Left ventricle myocardium superior (tissue), 1 donor: ENCODE measurements at regions not wholly inside any gene's neighbourhood (a gene's known extent, or its start where the extent isn't known, plus 50 kb on each side); places are given as distances from the start of the nearest gene placed in this dataset.

ENCODE experiments used
- ATAC-seq: fragments of 200-7000 bp; cut with Tn5 transposase; one replicate; pipeline ENCODE4 v1.9.1; 2020; ENCODE audit warnings: mild to moderate bottlenecking, moderate library complexity
- DNase-seq: peaks from one replicate; pipeline ENCODE4 v3.0.0-alpha.2; 2020
- intact Hi-C: fragments of 100-400 bp; cut with micrococcal nuclease; formaldehyde crosslinking; loops from one replicate; pipeline ENCODE4 v1.11.0; 2022
- donor health status: DM: no; HTN: yes; CAD: no; lungs with severe emphysema.

DNA sequence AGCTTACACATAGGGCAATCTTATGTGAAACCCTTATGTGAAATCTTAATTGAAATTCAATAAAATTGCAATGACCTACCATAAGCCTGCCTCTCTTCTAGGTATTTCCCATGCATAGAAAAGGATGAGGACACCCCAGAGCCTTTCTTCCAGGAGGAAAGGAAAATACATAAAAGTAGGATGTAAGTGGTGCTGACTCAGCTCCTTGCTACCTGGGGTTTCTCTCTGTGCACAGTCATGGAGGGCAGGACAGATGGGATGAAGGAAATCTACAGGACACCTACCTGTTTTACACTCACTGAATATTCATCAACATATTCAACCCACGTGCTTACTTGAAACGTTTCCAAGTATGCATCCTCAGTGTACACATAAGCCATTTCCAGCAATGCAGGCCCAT, 1299.2 kb upstream of the SLC10A2 start:
- no peak for DNase-seq
- no peak for ATAC-seq
- intact Hi-C loops: no loop called here

DNA sequence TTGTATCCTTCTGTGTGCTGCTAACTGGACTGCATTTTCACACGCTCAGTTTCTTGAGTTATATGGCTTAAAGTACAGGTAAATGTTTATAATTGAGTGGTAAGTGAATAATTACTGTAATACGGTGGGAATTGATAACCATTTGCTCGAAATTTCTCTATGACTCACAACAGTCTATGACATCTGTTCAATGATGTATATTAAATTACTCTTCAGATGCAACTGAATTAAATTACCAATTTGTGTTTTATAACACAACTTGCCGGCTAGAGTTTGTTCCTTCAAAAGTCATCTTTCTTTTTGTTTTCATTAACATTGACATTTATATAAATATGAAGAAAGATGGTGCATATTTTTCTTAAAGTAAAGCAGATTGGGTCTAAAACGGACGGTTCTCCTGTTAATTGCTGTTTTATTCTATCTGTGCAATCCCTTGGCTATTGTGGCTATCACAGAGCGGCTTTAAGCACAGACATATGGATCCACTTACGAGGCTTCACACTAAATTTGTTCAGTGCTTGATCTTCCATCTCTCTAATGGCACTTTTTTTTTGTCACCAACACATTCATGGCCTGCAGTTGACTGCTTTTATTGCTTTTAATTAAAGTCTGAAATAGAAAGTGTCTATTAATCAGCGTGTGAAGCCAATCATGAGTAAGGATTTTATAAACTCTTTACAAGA, 1291.6 kb upstream of the SLC10A2 start:
- DNase-seq: no peak
- no peak for ATAC-seq
- intact Hi-C loops: no loop called here

- ATAC-seq (no peak), DNase-seq (no peak)
- intact Hi-C loops: no loop called here
Observed at GRCh38 chr13:104357174-104357573, 1291.0 kb upstream of the SLC10A2 start.

DNA sequence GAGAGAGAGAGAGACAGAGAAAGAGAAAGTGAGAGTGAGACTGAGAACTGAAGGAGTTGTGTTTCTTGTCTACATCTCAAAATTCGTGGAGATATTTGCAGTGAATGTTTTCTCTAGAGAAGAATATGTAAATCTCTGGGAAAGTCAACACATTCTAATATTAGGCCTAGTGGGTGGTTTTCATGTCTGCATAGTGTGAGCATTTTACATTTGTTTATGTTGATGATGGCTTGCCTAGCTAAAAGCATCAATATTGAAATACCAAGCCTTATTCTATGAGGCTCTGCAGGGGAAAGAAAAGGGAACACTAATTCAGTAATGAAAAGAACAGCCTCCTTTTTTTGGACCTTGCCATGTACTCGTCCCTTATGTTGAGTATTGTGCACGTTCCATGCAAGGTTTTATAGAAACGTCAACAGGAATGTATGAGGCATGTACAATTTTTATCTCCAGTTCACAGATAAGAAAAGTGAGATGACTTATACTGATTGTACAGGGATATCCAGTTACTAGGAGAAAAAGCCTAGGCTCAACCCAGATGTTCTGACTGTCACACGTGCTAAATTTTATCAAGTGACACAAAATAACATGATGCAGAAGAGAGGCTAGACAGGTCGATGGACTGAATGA, 1288.9 kb upstream of the SLC10A2 start:
- ATAC-seq: no peak
- intact Hi-C loops: no loop called here
- DNase-seq: no peak

DNA sequence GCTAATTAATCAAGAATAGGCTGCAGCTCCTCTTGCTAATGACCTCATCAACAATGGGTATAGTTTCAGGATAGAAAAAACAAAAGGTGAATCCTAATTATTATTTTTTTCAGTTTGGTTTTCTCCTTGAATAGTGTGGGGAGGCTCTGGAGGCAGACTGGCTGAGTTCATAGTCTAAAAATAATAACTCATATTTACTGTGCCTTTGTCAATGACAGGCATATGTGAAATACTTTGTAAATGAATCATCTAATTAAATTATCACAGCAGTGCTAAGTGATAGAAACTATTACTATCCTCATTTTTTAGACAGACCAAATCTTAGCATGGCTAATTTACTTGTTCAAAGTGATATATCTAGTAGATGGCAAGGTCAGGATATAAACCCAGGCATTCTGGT, 1261.0 kb upstream of the SLC10A2 start:
- intact Hi-C loops: no loop called here
- DNase-seq (no peak), ATAC-seq (peak; percentile 80)

GRCh38 chr13:104326523-104326922, 1260.3 kb upstream of the SLC10A2 start:
- DNase-seq: no peak
- no peak for ATAC-seq
- intact Hi-C loops: no loop called here

DNA sequence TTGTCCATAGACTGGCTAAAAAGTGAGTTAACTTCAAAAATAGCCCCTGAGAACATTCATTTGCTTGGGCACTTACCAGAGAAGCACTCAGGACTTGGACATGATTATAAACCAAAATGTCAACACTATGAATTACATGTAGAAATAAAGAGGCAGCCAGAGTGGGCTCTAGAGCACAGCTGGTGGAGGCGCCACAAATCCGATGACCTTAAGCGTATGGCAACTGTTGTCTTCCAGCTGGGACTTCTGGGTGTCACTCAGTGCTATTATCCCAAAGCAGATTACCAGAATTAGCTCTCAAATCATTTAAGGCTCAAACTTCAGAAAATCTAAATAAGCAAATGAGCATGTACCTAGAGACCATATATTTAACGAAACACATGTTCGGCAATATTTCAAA, 1255.5 kb upstream of the SLC10A2 start:
- intact Hi-C loops: no loop called here
- ATAC-seq (no peak), DNase-seq (no peak)

- intact Hi-C loops: no loop called here
- DNase-seq (no peak), ATAC-seq (no peak)
Observed at GRCh38 chr13:104320446-104320845, 1254.2 kb upstream of the SLC10A2 start.

GRCh38 chr13:104318121-104318520, 1251.9 kb upstream of the SLC10A2 start:
- intact Hi-C loops: no loop called here
- DNase-seq: no peak
- ATAC-seq: no peak

- intact Hi-C loops: no loop called here
- ATAC-seq: no peak
- no peak for DNase-seq
Observed at GRCh38 chr13:104315606-104316005, 1249.4 kb upstream of the SLC10A2 start.

DNA sequence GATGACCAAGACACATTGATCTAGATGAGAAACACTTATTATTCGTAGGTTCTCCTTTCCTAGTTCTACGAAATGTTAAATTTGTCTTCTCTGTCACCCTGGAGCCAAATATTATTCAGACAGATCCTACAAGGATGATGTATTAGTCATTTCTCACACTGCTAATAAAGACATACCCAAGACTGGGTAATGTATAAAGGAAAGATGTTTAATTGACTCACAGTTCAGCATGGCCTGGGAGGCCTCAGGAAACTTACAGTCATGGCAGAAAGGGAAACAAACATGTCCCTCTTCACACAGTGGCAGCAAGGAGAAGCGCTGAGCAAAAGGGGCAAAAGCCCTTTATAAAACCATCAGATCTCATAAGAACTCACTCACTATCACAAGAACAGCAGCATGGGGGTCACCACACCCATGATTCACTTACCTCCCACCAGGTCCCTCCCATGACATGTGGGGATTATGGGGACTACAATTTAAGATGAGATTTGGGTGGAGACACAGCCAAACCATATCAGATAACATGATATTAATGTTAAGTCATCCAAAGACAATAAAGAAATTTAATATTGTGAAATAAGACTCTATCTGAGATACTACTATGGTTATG, 1248.8 kb upstream of the SLC10A2 start:
- DNase-seq (no peak), ATAC-seq (no peak)
- intact Hi-C loops: no loop called here

DNA sequence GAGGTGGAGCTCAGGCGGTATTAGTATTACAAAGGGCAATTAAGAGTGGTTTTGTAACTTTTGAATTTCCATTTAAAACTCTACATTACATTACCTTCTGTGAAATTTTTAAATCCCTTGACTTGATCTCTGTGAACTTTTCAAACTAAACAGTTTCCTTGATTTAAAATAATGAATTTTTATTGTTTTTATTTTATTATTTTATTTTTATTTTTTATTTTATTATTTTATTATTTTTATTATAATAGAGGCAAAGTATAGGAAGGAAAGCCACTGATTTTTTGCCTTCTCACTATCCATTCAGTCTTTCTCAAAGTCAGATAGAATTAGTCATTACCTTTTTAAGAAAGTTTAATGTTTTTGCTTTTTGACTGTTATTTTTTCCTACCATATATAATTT, 1248.1 kb upstream of the SLC10A2 start:
- no peak for DNase-seq
- no peak for ATAC-seq
- intact Hi-C loops: no loop called here

GRCh38 chr13:104310861-104311260, 1244.6 kb upstream of the SLC10A2 start:
- DNase-seq (no peak), ATAC-seq (no peak)
- intact Hi-C loops: no loop called here

- intact Hi-C loops: no loop called here
- ATAC-seq: no peak
- no peak for DNase-seq
Observed at GRCh38 chr13:104309431-104309830, 1243.2 kb upstream of the SLC10A2 start.

GRCh38 chr13:104301171-104301975, 1235.2 kb upstream of the SLC10A2 start:
- no peak for ATAC-seq
- no peak for DNase-seq

DNA sequence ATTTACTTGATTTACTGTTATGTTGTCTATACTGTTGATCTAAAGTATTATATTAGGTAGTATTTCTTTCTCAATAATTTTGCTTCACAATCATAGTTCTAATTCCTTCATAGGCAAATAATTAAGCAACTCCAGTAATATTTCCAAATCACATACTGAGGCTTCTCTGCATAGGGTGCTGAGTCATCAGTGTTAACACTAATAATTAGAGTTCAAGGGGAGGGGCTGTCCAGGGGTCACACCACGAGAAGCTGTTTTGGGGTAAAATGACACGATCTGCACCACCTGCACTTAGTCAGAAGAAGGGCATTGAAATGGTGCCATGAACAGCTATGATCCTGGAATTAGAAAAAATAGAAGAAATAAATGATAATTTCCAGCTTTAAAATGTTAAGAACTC, 1230.9 kb upstream of the SLC10A2 start:
- ATAC-seq: no peak
- intact Hi-C loops: no loop called here
- DNase-seq: no peak

More at GRCh38 chr13:104301171-104301975, 1235.2 kb upstream of the SLC10A2 start:
- intact Hi-C loops: no loop called here

DNA sequence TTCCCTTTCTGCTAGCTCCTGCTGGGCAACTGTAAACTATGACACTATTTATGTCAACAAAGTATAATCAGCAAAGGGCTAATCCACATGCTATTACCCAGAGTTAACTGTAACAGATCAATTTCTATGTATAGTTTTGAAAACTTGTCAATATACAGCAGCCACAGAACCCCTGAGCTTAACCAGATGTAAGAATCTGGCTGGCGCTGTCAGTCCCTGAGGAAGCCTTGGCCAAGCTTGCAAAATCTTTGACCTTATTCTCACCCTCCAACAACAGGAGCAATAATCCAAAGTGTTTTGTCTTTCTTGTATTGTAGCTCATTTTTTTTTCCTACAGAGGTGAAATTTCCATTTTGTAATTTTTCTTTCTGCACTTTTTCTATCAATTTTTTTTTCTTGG, 1230.1 kb upstream of the SLC10A2 start:
- intact Hi-C loops: no loop called here
- ATAC-seq: no peak
- no peak for DNase-seq

DNA sequence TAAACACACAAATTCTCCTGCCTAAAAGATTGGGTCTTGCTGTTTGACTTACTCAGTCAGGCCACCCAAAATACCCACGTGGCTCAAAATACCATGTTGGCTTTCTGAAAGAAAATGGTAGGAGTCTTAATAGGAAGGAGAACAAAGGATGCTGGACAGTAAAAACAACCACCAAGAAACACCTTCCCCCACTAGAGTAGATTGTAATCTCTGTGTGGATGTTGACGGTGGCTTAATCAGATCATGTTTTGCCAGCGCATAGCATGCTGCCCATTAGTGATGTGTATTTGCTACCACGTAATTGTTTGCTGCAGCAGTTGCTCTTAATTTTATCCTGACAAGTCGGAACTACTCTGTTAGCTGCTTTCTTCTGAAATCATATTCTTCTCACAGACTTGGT, 1229.3 kb upstream of the SLC10A2 start:
- ATAC-seq (no peak), DNase-seq (no peak)
- intact Hi-C loops: no loop called here

- intact Hi-C loops: no loop called here
- ATAC-seq (no peak), DNase-seq (no peak)
Observed at GRCh38 chr13:104289400-104289799, 1223.2 kb upstream of the SLC10A2 start.

GRCh38 chr13:104288496-104288895, 1222.3 kb upstream of the SLC10A2 start:
- DNase-seq: no peak
- no peak for ATAC-seq
- intact Hi-C loops: no loop called here
